IMR-90 (cell line): ENCODE measurements at regions not wholly inside any gene's neighbourhood (a gene's known extent, or its start where the extent isn't known, plus 50 kb on each side); places are given as distances from the start of the nearest gene placed in this dataset.

Experiments used
- ATAC-seq: fragments of 200-7000 bp; cut with Tn5 transposase; 2 replicates; pipeline ENCODE4 v1.9.1; 2020; ENCODE audit warnings: low read depth, mild to moderate bottlenecking, moderate library complexity
- BruUV-seq: library from RNA; stranded (reverse); fragments of 400-500 nt; replicated peaks from 2 replicates; lab custom pipeline; 2021; lab: Mats Ljungman, UMichigan
- CTCF ChIA-PET: fragments of 300-600 bp; formaldehyde crosslinking; extraction: SDS; loops from one replicate; lab custom pipeline; 2021; ENCODE audit warnings: antibody characterized with exemption; lab: Yijun Ruan, JAX
- POLR2A ChIA-PET: fragments of 300-600 bp; sonication (Branson Sonifier 250); formaldehyde crosslinking; loops from one replicate; lab custom pipeline; 2022; ENCODE audit warnings: antibody characterized with exemption; ENCODE audit not compliant: unreplicated experiment; lab: Charles Lee
- DNase-seq: peaks from one replicate; pipeline ENCODE4 v3.0.0; 2013
- H2AFZ ChIP-seq: replicated peaks from 2 replicates; pipeline ENCODE3; 2013; ENCODE audit warnings: low read length, mild to moderate bottlenecking; ENCODE audit not compliant: poor library complexity
- H2AK5ac ChIP-seq: 2 replicates; pipeline ENCODE4 v1.6.1; 2013; ENCODE audit warnings: low read depth, low read length, inconsistent platforms
- H2AK9ac ChIP-seq: replicated peaks from 2 replicates; pipeline ENCODE3; 2013; ENCODE audit warnings: mild to moderate bottlenecking, low read depth, low read length, moderate library complexity; ENCODE audit not compliant: poor library complexity
- H2BK120ac ChIP-seq: 2 replicates; pipeline ENCODE4 v1.6.1; 2013; ENCODE audit warnings: low read depth, low read length, inconsistent platforms
- H2BK15ac ChIP-seq: 3 replicates; pipeline ENCODE4 v1.6.1; 2013; ENCODE audit warnings: low read depth, low read length, inconsistent platforms
- H2BK20ac ChIP-seq: 2 replicates; pipeline ENCODE4 v1.6.1; 2013; ENCODE audit warnings: low read depth, mild to moderate bottlenecking, inconsistent platforms, low read length, moderate library complexity
- H2BK5ac ChIP-seq: 2 replicates; pipeline ENCODE4 v1.6.1; 2013; ENCODE audit warnings: mild to moderate bottlenecking, low read depth, low read length, inconsistent platforms; ENCODE audit not compliant: poor library complexity, severe bottlenecking
- H3K14ac ChIP-seq: replicated peaks from 2 replicates; pipeline ENCODE4 v1.6.1; 2013; ENCODE audit warnings: low read depth, low read length, inconsistent platforms
- H3K18ac ChIP-seq: 2 replicates; pipeline ENCODE4 v1.6.1; 2013; ENCODE audit warnings: low read depth, low read length, control low read depth
- H3K23ac ChIP-seq: 2 replicates; pipeline ENCODE4 v1.6.1; 2013; ENCODE audit warnings: low read depth, low read length, inconsistent platforms
- H3K27ac ChIP-seq: 2 replicates; pipeline ENCODE4 v1.5.1; 2013; ENCODE audit warnings: mild to moderate bottlenecking, control low read depth, low read length; ENCODE audit not compliant: insufficient read depth
- H3K27me3 ChIP-seq: 2 replicates; pipeline ENCODE4 v1.6.1; 2013; ENCODE audit warnings: low read length; ENCODE audit not compliant: control insufficient read depth, insufficient read depth
- H3K36me3 ChIP-seq: 2 replicates; pipeline ENCODE4 v1.6.1; 2013; ENCODE audit warnings: low read length, mixed read lengths; ENCODE audit not compliant: control insufficient read depth, insufficient read depth
- H3K4ac ChIP-seq: 2 replicates; pipeline ENCODE4 v1.6.1; 2013; ENCODE audit warnings: low read depth, low read length, inconsistent platforms
- H3K4me1 ChIP-seq: 2 replicates; pipeline ENCODE4 v1.6.1; 2013; ENCODE audit warnings: low read length, mixed read lengths; ENCODE audit not compliant: control insufficient read depth, insufficient read depth
- H3K4me2 ChIP-seq: 2 replicates; pipeline ENCODE4 v1.6.1; 2013; ENCODE audit warnings: low read depth, mild to moderate bottlenecking, control low read depth, low read length, moderate library complexity
- H3K4me3 ChIP-seq: 2 replicates; pipeline ENCODE4 v1.5.1; 2013; ENCODE audit warnings: low read depth, mild to moderate bottlenecking, control low read depth, low read length, moderate library complexity; ENCODE audit not compliant: insufficient read depth
- H3K56ac ChIP-seq: 2 replicates; pipeline ENCODE4 v1.6.1; 2013; ENCODE audit warnings: low read length, inconsistent platforms; ENCODE audit not compliant: insufficient read depth; ENCODE audit errors: extremely low read depth
- H3K79me1 ChIP-seq, 2 experiments: 2 replicates each; pipeline ENCODE4 v1.6.1; 2013; ENCODE audit warnings: low read length in 2 of 2, inconsistent platforms in 1 of 2, low read depth in 1 of 2
- H3K9ac ChIP-seq: 2 replicates; pipeline ENCODE4 v1.6.1; 2013; ENCODE audit warnings: low read depth, low read length, control low read depth
- H3K9me1 ChIP-seq: 2 replicates; pipeline ENCODE4 v1.6.1; 2013; ENCODE audit warnings: low read length, inconsistent platforms; ENCODE audit not compliant: insufficient read depth
- H3K9me3 ChIP-seq: 2 replicates; pipeline ENCODE4 v1.6.1; 2013; ENCODE audit warnings: low read length; ENCODE audit not compliant: control insufficient read depth, insufficient read depth
- H4K20me1 ChIP-seq: 2 replicates; pipeline ENCODE4 v1.6.1; 2013; ENCODE audit warnings: low read length, inconsistent platforms; ENCODE audit not compliant: insufficient read depth
- H4K5ac ChIP-seq: 2 replicates; pipeline ENCODE4 v1.6.1; 2013; ENCODE audit warnings: mild to moderate bottlenecking, low read depth, low read length, control low read depth
- H4K8ac ChIP-seq, 2 experiments: 2 replicates each; pipeline ENCODE4 v1.6.1; 2013; ENCODE audit warnings: low read depth in 2 of 2, low read length in 2 of 2, control low read depth in 1 of 2, inconsistent platforms in 1 of 2
- H4K91ac ChIP-seq: 2 replicates; pipeline ENCODE4 v1.6.1; 2013; ENCODE audit warnings: low read depth, low read length, inconsistent platforms; ENCODE audit not compliant: insufficient read depth
- MXI1 ChIP-seq: IDR thresholded peaks from 2 replicates; pipeline ENCODE4 v1.6.1; 2012; ENCODE audit warnings: low read depth, mild to moderate bottlenecking, low read length, moderate library complexity, borderline replicate concordance
- WGBS, 2 experiments: methylation state at CpG; one replicate each; pipeline versions ENCODE4 v1.1.5 to v1.1.7; 2013; ENCODE audit warnings: missing lambda C conversion rate in 2 of 2; ENCODE audit not compliant: insufficient read length in 1 of 2; ENCODE audit errors: extremely low coverage in 2 of 2; 5-methylcytosine and 5-hydroxymethylcytosine counted together
- dilution Hi-C: fragments of 300-500 bp; cut with HindIII; formaldehyde crosslinking; loops from one replicate; pipeline ENCODE4 v1.14.3; 2018; ENCODE audit warnings: low sequenced_read_pairs; ENCODE audit not compliant: unreplicated experiment
- in situ Hi-C: fragments of 300-500 bp; cut with MboI; formaldehyde crosslinking; loops from 3 replicates; pipeline ENCODE4 v1.14.3; 2019; ENCODE audit warnings: low sequenced_read_pairs, inconsistent platforms, mixed read lengths
- intact Hi-C: fragments of 100-400 bp; cut with micrococcal nuclease; formaldehyde crosslinking; loops from 2 replicates; pipeline ENCODE4 v1.10.0; 2022

DNA sequence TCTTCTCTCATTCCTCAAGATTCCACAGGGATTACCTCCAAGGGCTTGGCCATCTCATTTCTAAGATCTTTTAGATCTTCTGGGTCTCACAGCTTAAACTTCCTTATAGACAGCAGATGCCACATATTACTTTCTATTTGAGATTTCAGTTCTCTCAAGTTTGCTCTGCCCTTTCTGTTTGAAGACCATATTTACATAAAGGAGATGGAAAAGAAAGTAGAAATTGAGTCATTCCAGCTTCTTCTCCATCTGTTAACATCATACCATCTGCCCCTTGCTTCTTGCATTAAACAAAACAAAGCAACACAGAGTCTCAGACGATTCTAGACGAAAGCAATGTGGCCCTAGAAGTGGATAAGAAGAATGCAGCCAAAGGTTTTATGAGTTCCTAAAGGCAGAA lies 203.4 kb downstream of the TTLL2 start:
- no peak for TF ChIP-seq MXI1
- Histone ChIP-seq H2AK5ac (no peak overlapping the region), H2BK5ac (no peak overlapping the region), H2BK15ac (no peak overlapping the region), H3K9ac (no peak overlapping the region), H3K23ac (no peak overlapping the region), H2BK120ac (no peak overlapping the region), H2BK20ac (no peak overlapping the region), H4K91ac (no peak overlapping the region), H3K27me3 (no peaks in the 10 kb centered on the region), H3K4me2 (no peak overlapping the region), H3K18ac (no peak overlapping the region), H3K4me3 (no peak overlapping the region), H3K79me1 (no peaks in the 10 kb centered on the region), H3K4me1 (no peaks in the 10 kb centered on the region), H3K27ac (no peak overlapping the region), H2AK9ac (no peak overlapping the region), H4K8ac (no peak overlapping the region), H2AFZ (no peak overlapping the region), H3K36me3 (no peaks in the 10 kb centered on the region), H4K5ac (no peak overlapping the region), H3K9me1 (no peaks in the 10 kb centered on the region), H3K56ac (no peak overlapping the region), H3K4ac (no peak overlapping the region), H3K9me3 (peaks cover 49% of the 10 kb centered on the region), H4K20me1 (no peaks in the 10 kb centered on the region), H3K14ac (no peak overlapping the region)
- in situ Hi-C loops (no loop called here), intact Hi-C loops (no loop called here), dilution Hi-C loops (no loop called here)
- ChIA-PET POLR2A (no interaction called here), CTCF (no interaction called here)
- no peak for DNase-seq
- BruUV-seq, result no TSS peak
- ATAC-seq, result no peak
- WGBS, 2 experiments, result no CpG with 5 or more reads among the region's 2 CpGs
